HepG2 (cell line): ENCODE measurements at regions not wholly inside any gene's neighbourhood (a gene's known extent, or its start where the extent isn't known, plus 50 kb on each side); places are given as distances from the start of the nearest gene placed in this dataset.

Experiments used
- ATAC-seq: fragments of 200-7000 bp; cut with Tn5 transposase; 3 replicates; pipeline ENCODE4 v1.9.1; 2020; ENCODE audit warnings: mild to moderate bottlenecking, moderate library complexity
- BruUV-seq: library from RNA; stranded (reverse); fragments of 400-500 nt; replicated peaks from 2 replicates; lab custom pipeline; 2021; lab: Mats Ljungman, UMichigan
- CTCF ChIA-PET: fragments of 300-600 bp; formaldehyde crosslinking; extraction: SDS; loops from one replicate; lab custom pipeline; 2021; ENCODE audit warnings: low total read pairs, inconsistent platforms, low intra/inter-chr PET ratio; lab: Yijun Ruan, JAX
- POLR2A ChIA-PET: fragments of 350-600 bp; sonication (Branson Sonifier 250); formaldehyde crosslinking; loops from one replicate; lab custom pipeline; 2020; ENCODE audit warnings: antibody characterized with exemption, inconsistent platforms; lab: Yijun Ruan, JAX
- DNase-seq: peaks from one replicate; pipeline ENCODE4 v3.0.0-alpha.2; 2015; ENCODE audit warnings: low spot score
- FAIRE-seq: peaks from 3 replicates; lab custom pipeline; 2011; peaks lifted over from hg19 to GRCh38; lab: Jason Lieb, UNC
- H2AFZ ChIP-seq: one replicate; pipeline ENCODE4 v1.6.1; 2011; ENCODE audit warnings: low read length, inconsistent platforms
- H3K27ac ChIP-seq: fragments of 300-600 bp; 3 replicates; pipeline ENCODE4 v1.8.0; 2011; ENCODE audit warnings: mixed run types, mild to moderate bottlenecking, mixed read lengths, low read length, inconsistent platforms; ENCODE audit not compliant: insufficient read depth; ENCODE audit errors: extremely low read length
- H3K27me3 ChIP-seq, 2 experiments: fragments of 200-600 bp in 1 of 2; 2 replicates in 1 of 2; 3 replicates in 1 of 2; pipeline versions ENCODE4 v1.6.0 to v1.8.0; 2011; ENCODE audit warnings: low read length in 2 of 2, mild to moderate bottlenecking in 2 of 2, moderate library complexity in 2 of 2, inconsistent platforms in 1 of 2; ENCODE audit not compliant: insufficient read depth in 2 of 2, control insufficient read depth in 1 of 2
- H3K36me3 ChIP-seq, 2 experiments: fragments of 200-600 bp in 1 of 2; replicated peaks in 1 of 2; 2 replicates in 1 of 2; 3 replicates in 1 of 2; pipeline versions ENCODE4 v1.5.1 to v1.8.0; 2011; ENCODE audit warnings: low read length in 2 of 2, inconsistent platforms in 1 of 2; ENCODE audit not compliant: insufficient read depth in 2 of 2, control insufficient read depth in 1 of 2
- H3K4me1 ChIP-seq: 2 replicates; pipeline ENCODE4 v1.5.1; 2012; ENCODE audit warnings: low read length, inconsistent platforms; ENCODE audit not compliant: insufficient read depth
- H3K4me2 ChIP-seq: 2 replicates; pipeline ENCODE4 v1.6.0; 2011; ENCODE audit warnings: low read depth, low read length, inconsistent platforms
- H3K4me3 ChIP-seq, 3 experiments: fragments of 200-600 bp in 1 of 3; sonication (generic), shearing (Covaris generic) in 1 of 3; replicated peaks in 1 of 3; 2 replicates each; pipeline ENCODE4 v1.5.1; 2011 to 2016; ENCODE audit warnings: low read length in 3 of 3, inconsistent platforms in 2 of 3, low read depth in 2 of 3, mild to moderate bottlenecking in 2 of 3, control low read depth in 1 of 3, mixed read lengths in 1 of 3; ENCODE audit not compliant: insufficient read depth in 1 of 3
- H3K79me2 ChIP-seq: one replicate; pipeline ENCODE4 v1.6.1; 2011; ENCODE audit warnings: low read length, inconsistent platforms; ENCODE audit not compliant: insufficient read depth
- H3K9ac ChIP-seq: 2 replicates; pipeline ENCODE4 v1.6.0; 2011; ENCODE audit warnings: mild to moderate bottlenecking, low read depth, low read length, inconsistent platforms; ENCODE audit not compliant: insufficient read depth
- H3K9me3 ChIP-seq: 2 replicates; pipeline ENCODE4 v1.5.1; 2012; ENCODE audit warnings: mild to moderate bottlenecking, low read length
- H4K20me1 ChIP-seq: 2 replicates; pipeline ENCODE4 v1.6.0; 2011; ENCODE audit warnings: inconsistent platforms, mild to moderate bottlenecking, low read length, moderate library complexity; ENCODE audit not compliant: insufficient read depth
- CEBPB ChIP-seq: IDR thresholded peaks from 2 replicates; pipeline ENCODE4 v1.6.1; 2011; ENCODE audit warnings: low read depth, low read length, improper control_type of control experiment, borderline replicate concordance
- DNMT3B ChIP-seq: conservative IDR thresholded peaks from 2 replicates; pipeline ENCODE4 v1.6.1; 2016; ENCODE audit warnings: missing biosample characterization, control low read depth
- HMG20B ChIP-seq: conservative IDR thresholded peaks from 2 replicates; pipeline ENCODE4 v1.6.1; 2016; ENCODE audit warnings: missing genetic modification reagents, missing compliant biosample characterization
- HOXD1 ChIP-seq: sonication (generic); formaldehyde crosslinking; IDR thresholded peaks from 2 replicates; pipeline ENCODE4 v1.5.0; 2020; ENCODE audit warnings: missing genetic modification reagents
- MAFK ChIP-seq, 2 experiments: IDR thresholded peaks in 1 of 2; conservative IDR thresholded peaks in 1 of 2; 2 replicates each; pipeline ENCODE4 v1.6.1; 2011; ENCODE audit warnings: improper control_type of control experiment in 2 of 2, low read length in 2 of 2
- NR2F2 ChIP-seq: IDR thresholded peaks from 2 replicates; pipeline ENCODE4 v1.6.1; 2012; ENCODE audit warnings: low read depth, inconsistent platforms, borderline replicate concordance
- NR3C1 ChIP-seq: sonication (generic); formaldehyde crosslinking; IDR thresholded peaks from 2 replicates; pipeline ENCODE4 v1.4.0; 2020; ENCODE audit warnings: missing genetic modification reagents
- STAT5B ChIP-seq: sonication (generic); formaldehyde crosslinking; IDR thresholded peaks from 2 replicates; pipeline ENCODE4 v1.4.0; 2020; ENCODE audit warnings: missing genetic modification reagents
- ZNF550 ChIP-seq: sonication (generic); formaldehyde crosslinking; IDR thresholded peaks from 2 replicates; pipeline ENCODE4 v1.4.0; 2020; ENCODE audit warnings: mild to moderate bottlenecking, missing genetic modification reagents, borderline replicate concordance
- ZSCAN30 ChIP-seq: sonication (generic); formaldehyde crosslinking; IDR thresholded peaks from 2 replicates; pipeline ENCODE4 v1.5.0; 2020; ENCODE audit warnings: mild to moderate bottlenecking, missing genetic modification reagents
- WGBS: methylation state at CpG from one replicate; pipeline ENCODE4 v1.1.6; 2017; ENCODE audit warnings: low lambda C conversion rate; 5-methylcytosine and 5-hydroxymethylcytosine counted together
- in situ Hi-C: cut with HindIII; loops from 2 replicates; pipeline ENCODE4 v1.10.0; 2017; ENCODE audit warnings: low pct_unique_long_range_greater_than_20kb; ENCODE audit not compliant: extremely low pct_ligation_motif_present
- intact Hi-C: fragments of 100-400 bp; cut with micrococcal nuclease; formaldehyde crosslinking; loops from one replicate; pipeline ENCODE4 v1.10.0; 2022; ENCODE audit not compliant: unreplicated experiment
- TF ChIP-seq, protein P1 (sequence below): sonication (generic); formaldehyde crosslinking; IDR thresholded peaks from 2 replicates; pipeline ENCODE4 v1.4.0; 2020; ENCODE audit warnings: low read depth, missing genetic modification reagents

DNA sequence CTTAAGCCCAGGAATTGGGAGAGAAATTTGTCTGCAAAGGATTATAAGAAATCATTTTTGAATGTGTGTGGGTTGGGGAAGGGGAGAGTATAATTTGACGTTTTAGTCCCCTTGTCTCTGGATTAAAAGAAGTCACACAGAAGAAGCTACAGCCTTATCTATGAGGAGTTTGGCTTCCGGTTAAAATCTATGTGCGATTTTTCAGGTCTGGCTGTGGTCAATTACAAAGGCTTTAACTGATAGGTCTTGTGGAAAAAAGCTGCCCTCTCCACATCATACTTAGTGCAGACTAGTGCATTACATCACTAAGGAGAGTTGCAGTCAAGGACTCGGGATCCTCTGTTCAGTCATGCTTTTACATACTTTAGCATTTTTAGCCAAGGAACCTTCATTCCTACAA, 80.3 kb upstream of the HTR1B start:
- ChIA-PET CTCF (no interaction called here), POLR2A (no interaction called here)
- no peak for ATAC-seq
- Histone ChIP-seq H3K9me3 (peaks cover 7% of the 10 kb centered on the region; the same call in 1 of the 2 replicates), H3K4me1 (no peaks in the 10 kb centered on the region), H3K79me2 (no peaks in the 10 kb centered on the region), H3K27me3 (no peaks in the 10 kb centered on the region)
- WGBS, result 7% methylated on average over 4 of the region's 4 CpGs
- intact Hi-C loops, result no loop called here
- no peak for FAIRE-seq
- BruUV-seq, result no TSS peak
- 0 out of 4 replicates have a peak, but pooled peaks of 1 of the 2 experiments have one; percentile 24 for TF ChIP-seq MAFK (conservative IDR thresholded peaks at IDR 0.05 in 1 of 2, IDR thresholded peaks at IDR 0.05 in 1 of 2; ENCODE audit: low read length in 2 of 2)
- no peak for TF ChIP-seq DNMT3B (CRISPR knock-in tag)
- TF ChIP-seq HMG20B (CRISPR knock-in tag), result no peak
- no peak for TF ChIP-seq ZSCAN30 (CRISPR knock-in tag)
- TF ChIP-seq STAT5B (CRISPR knock-in tag), result no peak
- TF ChIP-seq NR3C1 (CRISPR knock-in tag), result no peak
- TF ChIP-seq, all 625 proteins: peak for 1
- no peak overlapping the region for H2AFZ ChIP-seq
- H3K9ac ChIP-seq, result no peak overlapping the region
- H3K36me3 ChIP-seq, result no peaks in the 10 kb centered on the region
- no peak overlapping the region for H3K4me2 ChIP-seq
- no peak for DNase-seq
- H3K4me3 ChIP-seq, result no peak overlapping the region
- in situ Hi-C loops, result no loop called here
- H3K27ac ChIP-seq, result no peak overlapping the region
- no peaks in the 10 kb centered on the region for H4K20me1 ChIP-seq

DNA sequence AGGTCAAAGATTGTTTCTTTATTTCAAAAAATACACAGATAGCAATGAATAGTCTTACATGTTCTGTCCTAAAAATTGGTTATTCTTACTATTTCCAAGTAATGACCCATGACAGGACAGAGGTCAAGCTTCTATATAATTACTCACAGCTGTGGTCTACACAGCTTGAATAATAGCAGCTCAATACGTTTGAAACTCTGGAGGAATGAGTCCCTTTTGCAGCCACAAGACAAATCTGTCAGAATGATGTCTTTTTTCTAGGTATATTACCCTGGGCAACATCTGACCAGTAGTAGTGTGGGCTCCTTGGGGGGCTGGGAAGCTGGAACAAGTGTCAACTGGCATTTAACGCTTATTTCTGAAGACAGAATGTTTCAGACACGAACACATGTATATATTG, 84.9 kb upstream of the HTR1B start:
- in situ Hi-C loops (no loop called here), intact Hi-C loops (no loop called here)
- CTCF ChIA-PET, result no interaction called here
- no peak for TF ChIP-seq ZNF550 (CRISPR knock-in tag)
- TF ChIP-seq HOXD1 (CRISPR knock-in tag), result no peak
- TF ChIP-seq, protein P1, sequence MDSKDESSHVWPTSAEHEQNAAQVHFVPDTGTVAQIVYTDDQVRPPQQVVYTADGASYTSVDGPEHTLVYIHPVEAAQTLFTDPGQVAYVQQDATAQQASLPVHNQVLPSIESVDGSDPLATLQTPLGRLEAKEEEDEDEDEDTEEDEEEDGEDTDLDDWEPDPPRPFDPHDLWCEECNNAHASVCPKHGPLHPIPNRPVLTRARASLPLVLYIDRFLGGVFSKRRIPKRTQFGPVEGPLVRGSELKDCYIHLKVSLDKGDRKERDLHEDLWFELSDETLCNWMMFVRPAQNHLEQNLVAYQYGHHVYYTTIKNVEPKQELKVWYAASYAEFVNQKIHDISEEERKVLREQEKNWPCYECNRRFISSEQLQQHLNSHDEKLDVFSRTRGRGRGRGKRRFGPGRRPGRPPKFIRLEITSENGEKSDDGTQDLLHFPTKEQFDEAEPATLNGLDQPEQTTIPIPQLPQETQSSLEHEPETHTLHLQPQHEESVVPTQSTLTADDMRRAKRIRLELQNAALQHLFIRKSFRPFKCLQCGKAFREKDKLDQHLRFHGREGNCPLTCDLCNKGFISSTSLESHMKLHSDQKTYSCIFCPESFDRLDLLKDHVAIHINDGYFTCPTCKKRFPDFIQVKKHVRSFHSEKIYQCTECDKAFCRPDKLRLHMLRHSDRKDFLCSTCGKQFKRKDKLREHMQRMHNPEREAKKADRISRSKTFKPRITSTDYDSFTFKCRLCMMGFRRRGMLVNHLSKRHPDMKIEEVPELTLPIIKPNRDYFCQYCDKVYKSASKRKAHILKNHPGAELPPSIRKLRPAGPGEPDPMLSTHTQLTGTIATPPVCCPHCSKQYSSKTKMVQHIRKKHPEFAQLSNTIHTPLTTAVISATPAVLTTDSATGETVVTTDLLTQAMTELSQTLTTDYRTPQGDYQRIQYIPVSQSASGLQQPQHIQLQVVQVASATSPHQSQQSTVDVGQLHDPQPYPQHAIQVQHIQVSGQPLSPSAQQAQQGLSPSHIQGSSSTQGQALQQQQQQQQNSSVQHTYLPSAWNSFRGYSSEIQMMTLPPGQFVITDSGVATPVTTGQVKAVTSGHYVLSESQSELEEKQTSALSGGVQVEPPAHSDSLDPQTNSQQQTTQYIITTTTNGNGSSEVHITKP (CRISPR knock-in tag), result no peak
- TF ChIP-seq NR2F2, result no peak
- no peak for TF ChIP-seq ZSCAN30 (CRISPR knock-in tag)
- no peak for TF ChIP-seq CEBPB
- Histone ChIP-seq H3K4me2 (no peak overlapping the region), H3K4me1 (no peaks in the 10 kb centered on the region), H3K79me2 (no peaks in the 10 kb centered on the region), H3K36me3 (no peaks in the 10 kb centered on the region), H3K4me3 (no peak overlapping the region), H3K27ac (no peak overlapping the region), H2AFZ (no peak overlapping the region), H3K27me3 (no peaks in the 10 kb centered on the region), H3K9ac (no peak overlapping the region), H4K20me1 (no peaks in the 10 kb centered on the region), H3K9me3 (no peaks in the 10 kb centered on the region)
- BruUV-seq, result no TSS peak
- POLR2A ChIA-PET, result no interaction called here
- 2% methylated on average over 3 of the region's 3 CpGs for WGBS
- ATAC-seq (no peak), FAIRE-seq (no peak), DNase-seq (no peak)
